ENCODE measurements at regions not wholly inside any gene's neighbourhood (a gene's known extent, or its start where the extent isn't known, plus 50 kb on each side); places are given as distances from the start of the nearest gene placed in this dataset.

- Histone ChIP-seq H3K27ac (ENCODE audit: low read length) (peak overlapping the region; percentile 72), H3K27me3 (ENCODE audit: control insufficient read depth, insufficient read depth) (no peaks in the 10 kb centered on the region), H3K4me3 (ENCODE audit: low read length) (no peak overlapping the region), H3K4me1 (ENCODE audit: control insufficient read depth, insufficient read depth, low read length) (peaks cover 3% of the 10 kb centered on the region), H3K9me3 (ENCODE audit: control insufficient read depth, low read length) (no peaks in the 10 kb centered on the region)
- intact Hi-C loops (cut with DNase I), result loop anchor here in 1 of 4 donors (5.0 kb wide), 1 partner anchor 468 kb away; the partner anchor contains the start of gene NRP1
- DNase-seq, result no peak
- whole genome bisulfite sequencing, result 71% methylated on average over 5 of the region's 5 CpGs
- no peak for ATAC-seq
Measured at GRCh38 chr10:33799944-33800323, 465.5 kb upstream of the NRP1 start.

- H3K4me1 ChIP-seq (ENCODE audit: control insufficient read depth, insufficient read depth, low read length), result peaks cover 3% of the 10 kb centered on the region
- 51% methylated on average over 4 of the region's 4 CpGs for WGBS
- peak; percentile 40 to 58 for ATAC-seq
- H3K9me3 ChIP-seq (ENCODE audit: control insufficient read depth, low read length), result no peaks in the 10 kb centered on the region
- intact Hi-C loops (cut with DNase I), result no loop called here
- H3K27me3 ChIP-seq (ENCODE audit: control insufficient read depth, insufficient read depth), result no peaks in the 10 kb centered on the region
- no peak overlapping the region for H3K4me3 ChIP-seq (ENCODE audit: low read length)
- no peak for DNase-seq
- H3K27ac ChIP-seq (ENCODE audit: low read length), result peak overlapping the region; percentile 72
Measured at GRCh38 chr10:33799281-33799943, 464.9 kb upstream of the NRP1 start.

- intact Hi-C loops (cut with DNase I), result no loop called here
- no peak for ATAC-seq
- Histone ChIP-seq H3K9me3 (ENCODE audit: control insufficient read depth, low read length) (no peaks in the 10 kb centered on the region), H3K4me1 (ENCODE audit: control insufficient read depth, insufficient read depth, low read length) (peaks cover 3% of the 10 kb centered on the region), H3K27ac (ENCODE audit: low read length) (no peak overlapping the region), H3K27me3 (ENCODE audit: control insufficient read depth, insufficient read depth) (no peaks in the 10 kb centered on the region), H3K4me3 (ENCODE audit: low read length) (no peak overlapping the region)
- WGBS, result 82% methylated on average over 1 of the region's 1 CpG
- DNase-seq, result no peak
Measured at GRCh38 chr10:33798754-33799153, 464.3 kb upstream of the NRP1 start.

- H3K27ac ChIP-seq (ENCODE audit: low read length), result no peak overlapping the region
- no peak overlapping the region for H3K4me3 ChIP-seq (ENCODE audit: low read length)
- DNase-seq, result no peak
- intact Hi-C loops (cut with DNase I), result no loop called here
- H3K9me3 ChIP-seq (ENCODE audit: control insufficient read depth, low read length), result no peaks in the 10 kb centered on the region
- H3K27me3 ChIP-seq (ENCODE audit: control insufficient read depth, insufficient read depth), result no peaks in the 10 kb centered on the region
- 96% methylated on average over 2 of the region's 2 CpGs for WGBS
- peaks cover 3% of the 10 kb centered on the region for H3K4me1 ChIP-seq (ENCODE audit: control insufficient read depth, insufficient read depth, low read length)
- no peak for ATAC-seq
Measured at GRCh38 chr10:33796680-33797079, 462.2 kb upstream of the NRP1 start.

GRCh38 chr10:33795529-33795928 lies 461.1 kb upstream of the NRP1 start:
- DNase-seq (no peak), ATAC-seq (no peak)
- Histone ChIP-seq H3K9me3 (ENCODE audit: control insufficient read depth, low read length) (no peaks in the 10 kb centered on the region), H3K4me1 (ENCODE audit: control insufficient read depth, insufficient read depth, low read length) (no peaks in the 10 kb centered on the region), H3K4me3 (ENCODE audit: low read length) (no peak overlapping the region), H3K27ac (ENCODE audit: low read length) (no peak overlapping the region), H3K27me3 (ENCODE audit: control insufficient read depth, insufficient read depth) (no peaks in the 10 kb centered on the region)
- intact Hi-C loops (cut with DNase I), result no loop called here

- Histone ChIP-seq H3K4me1 (ENCODE audit: control insufficient read depth, insufficient read depth, low read length) (no peaks in the 10 kb centered on the region), H3K4me3 (ENCODE audit: low read length) (no peak overlapping the region), H3K9me3 (ENCODE audit: control insufficient read depth, low read length) (no peaks in the 10 kb centered on the region), H3K27ac (ENCODE audit: low read length) (no peak overlapping the region), H3K27me3 (ENCODE audit: control insufficient read depth, insufficient read depth) (no peaks in the 10 kb centered on the region)
- WGBS, result 64% methylated on average over 3 of the region's 3 CpGs
- DNase-seq, result no peak
- ATAC-seq, result no peak
- intact Hi-C loops (cut with DNase I), result no loop called here
Measured at GRCh38 chr10:33794460-33794859, 460.0 kb upstream of the NRP1 start.

- WGBS, result 95% methylated on average over 2 of the region's 2 CpGs
- ATAC-seq (no peak), DNase-seq (no peak)
- Histone ChIP-seq H3K4me1 (ENCODE audit: control insufficient read depth, insufficient read depth, low read length) (no peaks in the 10 kb centered on the region), H3K27ac (ENCODE audit: low read length) (no peak overlapping the region), H3K27me3 (ENCODE audit: control insufficient read depth, insufficient read depth) (no peaks in the 10 kb centered on the region), H3K9me3 (ENCODE audit: control insufficient read depth, low read length) (no peaks in the 10 kb centered on the region), H3K4me3 (ENCODE audit: low read length) (no peak overlapping the region)
- intact Hi-C loops (cut with DNase I), result no loop called here
Measured at GRCh38 chr10:33793793-33794192, 459.3 kb upstream of the NRP1 start.

GRCh38 chr10:33791272-33791660 lies 456.8 kb upstream of the NRP1 start:
- no peak overlapping the region for H3K4me3 ChIP-seq (ENCODE audit: low read length)
- H3K9me3 ChIP-seq (ENCODE audit: control insufficient read depth, low read length), result no peaks in the 10 kb centered on the region
- DNase-seq, result no peak
- 56% methylated on average over 5 of the region's 5 CpGs for WGBS
- H3K27me3 ChIP-seq (ENCODE audit: control insufficient read depth, insufficient read depth), result no peaks in the 10 kb centered on the region
- intact Hi-C loops (cut with DNase I), result no loop called here
- ATAC-seq, result peak; percentile 14 to 39
- H3K27ac ChIP-seq (ENCODE audit: low read length), result no peak overlapping the region
- H3K4me1 ChIP-seq (ENCODE audit: control insufficient read depth, insufficient read depth, low read length), result no peaks in the 10 kb centered on the region

GRCh38 chr10:33790521-33791271 lies 456.2 kb upstream of the NRP1 start:
- Histone ChIP-seq H3K4me3 (ENCODE audit: low read length) (no peak overlapping the region), H3K4me1 (ENCODE audit: control insufficient read depth, insufficient read depth, low read length) (no peaks in the 10 kb centered on the region), H3K27me3 (ENCODE audit: control insufficient read depth, insufficient read depth) (no peaks in the 10 kb centered on the region), H3K27ac (ENCODE audit: low read length) (no peak overlapping the region), H3K9me3 (ENCODE audit: control insufficient read depth, low read length) (no peaks in the 10 kb centered on the region)
- peak in 1 of 2 donors; percentile 73 for ATAC-seq
- WGBS, result 27% methylated on average over 12 of the region's 12 CpGs
- intact Hi-C loops (cut with DNase I), result no loop called here
- no peak for DNase-seq

GRCh38 chr10:33783557-33783956 lies 449.1 kb upstream of the NRP1 start:
- Histone ChIP-seq H3K27ac (ENCODE audit: low read length) (no peak overlapping the region), H3K27me3 (ENCODE audit: control insufficient read depth, insufficient read depth) (no peaks in the 10 kb centered on the region), H3K4me1 (ENCODE audit: control insufficient read depth, insufficient read depth, low read length) (no peaks in the 10 kb centered on the region), H3K9me3 (ENCODE audit: control insufficient read depth, low read length) (no peaks in the 10 kb centered on the region), H3K4me3 (ENCODE audit: low read length) (no peak overlapping the region)
- WGBS, result 96% methylated on average over 1 of the region's 1 CpG
- no peak for DNase-seq
- intact Hi-C loops (cut with DNase I), result no loop called here
- ATAC-seq, result no peak

GRCh38 chr10:33783078-33783477 lies 448.6 kb upstream of the NRP1 start:
- ATAC-seq, result no peak
- H3K27ac ChIP-seq (ENCODE audit: low read length), result no peak overlapping the region
- no peak for DNase-seq
- no peaks in the 10 kb centered on the region for H3K4me1 ChIP-seq (ENCODE audit: control insufficient read depth, insufficient read depth, low read length)
- no peaks in the 10 kb centered on the region for H3K27me3 ChIP-seq (ENCODE audit: control insufficient read depth, insufficient read depth)
- no peak overlapping the region for H3K4me3 ChIP-seq (ENCODE audit: low read length)
- WGBS, result 96% methylated on average over 3 of the region's 3 CpGs
- intact Hi-C loops (cut with DNase I), result no loop called here
- no peaks in the 10 kb centered on the region for H3K9me3 ChIP-seq (ENCODE audit: control insufficient read depth, low read length)

Measured in right cardiac atrium (tissue), 5 donors.